COR-L47 (cell line): ENCODE measurements at regions not wholly inside any gene's neighbourhood (a gene's known extent, or its start where the extent isn't known, plus 50 kb on each side); places are given as distances from the start of the nearest gene placed in this dataset.
"Not testable (repeated sequence)": the region's sequence is repeated elsewhere in the genome, so short reads cannot be mapped to it uniquely, and the experiment has no call there.

Experiments used
- DNase-seq: peaks from one replicate; lab custom pipeline; 2025; lab: John Stamatoyannopoulos, UW

- DNase-seq = no peak
Observed at GRCh38 chr5:155711882-155712281, 615.1 kb upstream of the SGCD start.

- DNase-seq = not testable (repeated sequence)
Observed at GRCh38 chr5:155714435-155714834, 612.5 kb upstream of the SGCD start.

DNA sequence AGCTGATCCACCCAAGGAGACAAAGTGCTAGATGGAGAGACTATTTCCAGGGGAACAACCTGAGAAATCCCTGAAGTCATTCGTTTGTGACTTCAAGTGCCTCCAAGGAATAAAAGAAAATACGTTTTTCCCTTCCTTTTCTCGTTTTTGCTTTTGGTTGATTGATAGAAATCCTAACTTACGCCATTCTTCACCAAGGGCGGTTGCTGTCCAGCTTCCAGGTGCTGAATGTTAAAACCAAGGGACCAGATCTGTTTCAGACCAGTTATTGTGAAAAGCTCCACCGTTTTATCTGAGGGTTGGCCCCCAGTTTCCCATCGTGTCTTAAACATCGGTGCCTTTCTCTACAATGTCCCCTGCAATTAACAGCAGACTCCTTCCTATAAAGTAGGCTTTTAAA lies 600.7 kb upstream of the SGCD start:
- DNase-seq = no peak

DNA sequence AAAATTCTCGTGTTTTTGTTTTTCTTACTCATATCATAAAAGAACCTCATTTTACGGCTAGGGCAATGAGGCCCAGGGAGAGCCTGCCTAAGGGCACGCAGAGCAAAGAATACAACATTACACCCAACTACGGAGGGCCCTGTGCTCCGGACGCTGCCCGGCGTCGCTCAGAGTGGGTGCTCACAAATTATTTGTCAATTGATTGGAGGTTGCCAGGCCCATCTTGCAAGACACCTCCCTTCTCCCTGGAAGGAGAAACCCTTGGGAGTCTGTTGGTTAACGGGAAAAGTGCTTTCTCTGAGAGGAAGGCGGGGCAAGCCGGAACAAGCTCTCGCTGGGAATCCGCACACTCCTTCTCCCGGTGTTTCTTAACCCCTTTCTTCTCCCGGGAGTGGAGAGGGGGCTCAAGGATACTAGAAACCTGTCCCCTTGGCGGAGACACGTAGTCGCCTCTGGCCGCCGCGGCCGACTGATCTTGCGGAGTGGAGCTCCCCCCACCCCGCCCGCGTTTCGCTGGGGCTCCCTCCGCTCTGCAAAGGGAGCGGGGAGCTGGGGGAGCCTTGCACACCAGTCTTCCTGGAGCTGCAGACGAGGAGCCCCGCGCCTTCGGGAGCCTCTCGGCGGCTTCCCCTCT lies 599.3 kb upstream of the SGCD start:
- no peak for DNase-seq

- DNase-seq = peak; percentile 58
Observed at GRCh38 chr5:155728146-155728856, 598.7 kb upstream of the SGCD start.

GRCh38 chr5:155728857-155729683 lies 597.9 kb upstream of the SGCD start:
- peak; percentile 5 for DNase-seq

GRCh38 chr5:155729684-155730059 lies 597.3 kb upstream of the SGCD start:
- DNase-seq = peak; percentile 4

DNA sequence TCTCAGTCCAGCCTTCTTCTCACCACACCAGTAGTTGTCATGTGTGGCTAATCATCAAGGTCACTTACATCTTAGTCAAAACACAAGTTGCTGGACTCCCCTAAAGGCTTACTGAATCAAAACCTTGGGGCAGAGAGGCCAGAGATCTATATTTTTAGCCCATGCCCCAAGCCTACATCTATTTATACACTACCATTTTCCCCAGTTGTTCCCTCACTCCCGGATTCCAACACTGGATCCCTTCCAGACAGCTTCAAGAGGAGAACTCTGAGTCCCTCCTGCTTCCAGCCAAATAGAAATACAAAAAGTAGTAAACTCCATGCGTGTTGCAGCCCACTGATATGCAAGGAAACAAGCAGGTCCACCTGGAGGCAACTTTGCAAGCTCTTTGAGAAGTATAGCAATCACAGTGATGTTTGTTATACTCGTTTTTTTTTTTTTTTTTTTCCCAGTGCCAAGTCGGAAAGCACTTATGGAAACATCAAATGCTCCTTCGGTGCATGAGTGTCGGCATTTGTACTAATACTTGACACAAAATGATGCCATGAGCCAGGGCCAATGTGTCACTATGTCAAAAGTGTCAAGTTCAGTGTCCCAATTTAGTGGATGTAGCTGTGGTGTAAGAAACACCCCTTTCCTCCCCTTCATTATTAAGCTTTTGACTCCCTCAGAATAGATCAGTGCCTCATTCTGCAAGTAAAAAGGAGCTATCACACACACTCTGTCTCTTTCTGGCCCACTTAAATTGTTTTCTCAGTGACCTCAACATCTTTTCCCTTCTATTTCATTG lies 594.2 kb upstream of the SGCD start:
- no peak for DNase-seq

- DNase-seq = no peak
Observed at GRCh38 chr5:155733935-155734334, 593.0 kb upstream of the SGCD start.

- peak; percentile 73 for DNase-seq
Observed at GRCh38 chr5:155735388-155735787, 591.6 kb upstream of the SGCD start.

GRCh38 chr5:155738616-155739015 lies 588.3 kb upstream of the SGCD start:
- no peak for DNase-seq

GRCh38 chr5:155746367-155747038 lies 580.5 kb upstream of the SGCD start:
- no peak for DNase-seq

DNA sequence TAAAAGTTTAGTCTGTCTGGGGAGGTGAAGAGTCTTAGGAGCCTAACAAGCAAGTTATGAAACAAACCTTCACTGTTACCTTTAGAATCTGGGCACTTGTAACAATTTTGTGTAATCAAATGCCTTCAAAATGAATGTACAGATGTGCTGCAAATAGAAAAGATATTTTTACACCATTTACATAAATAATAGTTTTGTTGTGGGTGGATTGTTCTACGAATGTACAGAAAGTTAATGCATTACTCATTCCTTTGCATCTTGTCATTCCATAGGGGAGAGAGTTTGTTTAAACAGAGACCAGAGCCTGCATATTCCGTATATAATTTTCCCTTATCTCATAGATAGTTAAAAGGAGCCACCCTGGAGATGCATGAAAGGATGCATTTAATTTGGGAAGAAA lies 576.9 kb upstream of the SGCD start:
- no peak for DNase-seq

DNA sequence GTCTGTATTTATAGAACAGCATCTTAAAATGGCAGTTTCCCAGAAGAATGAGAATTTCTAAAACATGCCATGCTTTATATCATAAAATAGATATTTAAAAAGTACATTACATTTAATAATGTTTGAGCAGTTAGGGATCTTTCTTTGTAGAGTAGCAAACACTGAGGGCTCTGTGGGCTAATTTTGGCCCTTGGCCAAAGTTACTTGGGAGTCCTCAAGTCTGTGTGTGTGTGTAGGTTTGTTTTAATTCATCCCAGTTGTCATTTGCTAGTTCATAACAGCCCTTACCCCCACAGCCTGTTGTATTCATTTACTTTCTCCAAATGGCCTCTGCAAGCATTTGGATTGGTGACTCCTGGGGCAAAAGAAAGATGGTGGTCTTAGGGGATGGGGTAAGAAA lies 576.4 kb upstream of the SGCD start:
- DNase-seq = no peak

- peak; percentile 19 for DNase-seq
Observed at GRCh38 chr5:155753943-155754581, 572.9 kb upstream of the SGCD start.

DNA sequence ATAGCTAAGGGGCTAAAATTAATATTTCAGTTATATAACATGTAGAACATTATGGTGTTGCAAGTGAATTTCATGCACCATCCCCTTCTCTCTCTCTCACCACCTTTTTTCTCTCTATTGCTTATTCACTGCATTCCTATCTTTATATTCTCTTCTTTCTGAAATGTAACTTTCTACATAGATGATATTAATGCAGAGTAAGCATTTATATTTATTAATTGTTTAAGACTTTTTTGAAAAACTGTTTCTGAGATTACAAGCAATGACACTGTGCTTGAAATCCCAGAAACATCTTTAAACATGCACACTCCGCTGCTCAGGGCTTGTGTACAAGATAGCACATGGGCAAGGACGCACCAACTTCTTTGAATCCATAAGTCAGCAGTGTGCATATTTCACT lies 567.7 kb upstream of the SGCD start:
- DNase-seq = no peak

GRCh38 chr5:155759984-155760383 lies 567.0 kb upstream of the SGCD start:
- DNase-seq = no peak

GRCh38 chr5:155761502-155761901 lies 565.5 kb upstream of the SGCD start:
- no peak for DNase-seq

DNA sequence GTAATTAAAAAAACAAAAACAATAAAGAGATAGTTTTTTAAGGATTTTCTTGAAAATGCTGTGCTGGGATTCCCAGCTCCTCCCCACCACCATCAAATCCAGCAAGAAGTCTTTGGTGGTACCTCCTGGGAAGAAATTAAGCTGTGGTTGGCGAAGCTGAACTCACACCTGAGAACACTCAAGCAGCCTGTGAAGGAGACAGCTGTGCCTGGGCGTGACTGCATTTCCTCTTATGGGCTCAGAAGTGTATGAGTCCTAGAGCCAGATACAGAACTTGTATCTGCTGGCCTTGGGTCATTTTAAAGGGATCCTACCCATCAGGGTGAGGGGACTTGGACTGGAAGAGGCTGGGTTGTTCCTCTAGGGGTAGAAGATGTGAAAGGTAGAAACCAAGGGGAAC lies 561.2 kb upstream of the SGCD start:
- no peak for DNase-seq

GRCh38 chr5:155767470-155767869 lies 559.5 kb upstream of the SGCD start:
- no peak for DNase-seq

GRCh38 chr5:155768332-155768731 lies 558.6 kb upstream of the SGCD start:
- DNase-seq = no peak
